ENCODE measurements at regions not wholly inside any gene's neighbourhood (a gene's known extent, or its start where the extent isn't known, plus 50 kb on each side); places are given as distances from the start of the nearest gene placed in this dataset.
"Not testable (repeated sequence)": the region's sequence is repeated elsewhere in the genome, so short reads cannot be mapped to it uniquely, and the experiment has no call there.

GRCh38 chr1:118390955-118391354, 205.9 kb upstream of the SPAG17 start:
- no peak for DNase-seq (ENCODE audit: low read depth)
- no peak overlapping the region for H3K4me3 ChIP-seq (ENCODE audit: low read depth, low read length)
- no peak for TF ChIP-seq CTCF (IDR thresholded peaks at IDR 0.05; ENCODE audit: low read depth, low read length, missing control alignments)

- no peak overlapping the region for H3K4me3 ChIP-seq (ENCODE audit: low read depth, low read length)
- no peak for DNase-seq (ENCODE audit: low read depth)
- TF ChIP-seq CTCF (IDR thresholded peaks at IDR 0.05; ENCODE audit: low read depth, low read length, missing control alignments) = no peak
These were observed 203.4 kb upstream of the SPAG17 start for GRCh38 chr1:118388301-118388959.

GRCh38 chr1:118381197-118381869, 196.3 kb upstream of the SPAG17 start:
- DNase-seq (ENCODE audit: low read depth) = no peak
- H3K4me3 ChIP-seq (ENCODE audit: low read depth, low read length) = no peak overlapping the region
- TF ChIP-seq CTCF (IDR thresholded peaks at IDR 0.05; ENCODE audit: low read depth, low read length, missing control alignments) = no peak

- not testable (repeated sequence) for H3K4me3 ChIP-seq (ENCODE audit: low read depth, low read length); DNase-seq (ENCODE audit: low read depth)
These were observed 192.2 kb upstream of the SPAG17 start for GRCh38 chr1:118377183-118377582.

GRCh38 chr1:118371612-118372011, 186.6 kb upstream of the SPAG17 start:
- no peak overlapping the region for H3K4me3 ChIP-seq (ENCODE audit: low read depth, low read length)
- no peak for TF ChIP-seq CTCF (IDR thresholded peaks at IDR 0.05; ENCODE audit: low read depth, low read length, missing control alignments)

GRCh38 chr1:118370861-118371260, 185.8 kb upstream of the SPAG17 start:
- TF ChIP-seq CTCF (IDR thresholded peaks at IDR 0.05; ENCODE audit: low read depth, low read length, missing control alignments) = no peak
- no peak overlapping the region for H3K4me3 ChIP-seq (ENCODE audit: low read depth, low read length)

More at GRCh38 chr1:118371612-118372011, 186.6 kb upstream of the SPAG17 start:
- no peak for DNase-seq (ENCODE audit: low read depth)

GRCh38 chr1:118366286-118366685, 181.3 kb upstream of the SPAG17 start:
- DNase-seq (ENCODE audit: low read depth) = no peak
- H3K4me3 ChIP-seq (ENCODE audit: low read depth, low read length) = no peak overlapping the region
- no peak for TF ChIP-seq CTCF (IDR thresholded peaks at IDR 0.05; ENCODE audit: low read depth, low read length, missing control alignments)

More at GRCh38 chr1:118370861-118371260, 185.8 kb upstream of the SPAG17 start:
- DNase-seq (ENCODE audit: low read depth) = no peak

Measured in GM12864 (cell line).